WERI-Rb-1 (cell line): ENCODE measurements at regions not wholly inside any gene's neighbourhood (a gene's known extent, or its start where the extent isn't known, plus 50 kb on each side); places are given as distances from the start of the nearest gene placed in this dataset.
"Not testable (repeated sequence)": the region's sequence is repeated elsewhere in the genome, so short reads cannot be mapped to it uniquely, and the experiment has no call there.

Source experiments
- DNase-seq: peaks from one replicate; pipeline ENCODE4 v3.0.0-alpha.2; 2020
- H3K27ac ChIP-seq: fragments of 250-450 bp; sonication (Bioruptor Pico); 2 replicates; pipeline ENCODE4 v1.5.1; 2020; ENCODE audit warnings: mild to moderate bottlenecking, moderate library complexity
- H3K27me3 ChIP-seq: fragments of 250-450 bp; sonication (Bioruptor Pico); 2 replicates; pipeline ENCODE4 v1.5.1; 2021; ENCODE audit warnings: mild to moderate bottlenecking, low read depth, moderate library complexity; ENCODE audit not compliant: insufficient read depth, severe bottlenecking
- H3K36me3 ChIP-seq: fragments of 250-450 bp; sonication (Bioruptor Pico); 2 replicates; pipeline ENCODE4 v1.5.1; 2020; ENCODE audit warnings: mild to moderate bottlenecking, moderate library complexity
- H3K4me3 ChIP-seq: 2 replicates; pipeline ENCODE4 v1.5.1; 2011; ENCODE audit warnings: low read depth, mild to moderate bottlenecking, control low read depth, low read length
- H3K9me3 ChIP-seq: fragments of 250-450 bp; sonication (Bioruptor Pico); 2 replicates; pipeline ENCODE4 v1.5.1; 2021; ENCODE audit warnings: mild to moderate bottlenecking, moderate library complexity; ENCODE audit not compliant: severe bottlenecking
- TF ChIP-seq, protein P1 (sequence below): IDR thresholded peaks from 2 replicates; pipeline ENCODE4 v1.5.1; 2011; ENCODE audit warnings: low read depth, mild to moderate bottlenecking, control low read depth, inconsistent platforms, low read length

DNA sequence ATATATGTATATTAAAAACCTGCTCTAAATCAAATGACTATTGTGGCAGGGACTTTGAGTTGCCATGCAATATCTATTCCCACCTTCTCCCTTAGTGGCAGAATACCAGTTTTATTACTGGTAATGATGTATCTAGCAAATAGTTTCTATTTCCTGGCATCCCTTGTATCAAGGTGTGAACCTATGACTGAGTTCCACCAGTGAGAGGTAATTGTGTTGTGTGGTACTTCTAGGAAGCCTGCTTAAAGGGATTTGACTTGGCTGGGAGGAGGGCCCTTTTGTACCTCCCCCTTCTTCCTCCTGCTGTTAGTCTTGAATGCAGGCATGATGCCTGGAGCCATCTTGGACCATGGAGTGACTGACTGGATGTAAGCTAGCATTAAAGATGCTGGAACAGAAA is 65.4 kb upstream of the DYNLT3 start:
- TF ChIP-seq, protein P1, sequence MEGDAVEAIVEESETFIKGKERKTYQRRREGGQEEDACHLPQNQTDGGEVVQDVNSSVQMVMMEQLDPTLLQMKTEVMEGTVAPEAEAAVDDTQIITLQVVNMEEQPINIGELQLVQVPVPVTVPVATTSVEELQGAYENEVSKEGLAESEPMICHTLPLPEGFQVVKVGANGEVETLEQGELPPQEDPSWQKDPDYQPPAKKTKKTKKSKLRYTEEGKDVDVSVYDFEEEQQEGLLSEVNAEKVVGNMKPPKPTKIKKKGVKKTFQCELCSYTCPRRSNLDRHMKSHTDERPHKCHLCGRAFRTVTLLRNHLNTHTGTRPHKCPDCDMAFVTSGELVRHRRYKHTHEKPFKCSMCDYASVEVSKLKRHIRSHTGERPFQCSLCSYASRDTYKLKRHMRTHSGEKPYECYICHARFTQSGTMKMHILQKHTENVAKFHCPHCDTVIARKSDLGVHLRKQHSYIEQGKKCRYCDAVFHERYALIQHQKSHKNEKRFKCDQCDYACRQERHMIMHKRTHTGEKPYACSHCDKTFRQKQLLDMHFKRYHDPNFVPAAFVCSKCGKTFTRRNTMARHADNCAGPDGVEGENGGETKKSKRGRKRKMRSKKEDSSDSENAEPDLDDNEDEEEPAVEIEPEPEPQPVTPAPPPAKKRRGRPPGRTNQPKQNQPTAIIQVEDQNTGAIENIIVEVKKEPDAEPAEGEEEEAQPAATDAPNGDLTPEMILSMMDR = no peak
- peaks cover 5% of the 10 kb centered on the region for H3K27me3 ChIP-seq
- no peak for DNase-seq
- H3K27ac ChIP-seq = no peak overlapping the region
- no peak overlapping the region for H3K4me3 ChIP-seq
- H3K9me3 ChIP-seq = no peaks in the 10 kb centered on the region
- no peaks in the 10 kb centered on the region for H3K36me3 ChIP-seq

DNA sequence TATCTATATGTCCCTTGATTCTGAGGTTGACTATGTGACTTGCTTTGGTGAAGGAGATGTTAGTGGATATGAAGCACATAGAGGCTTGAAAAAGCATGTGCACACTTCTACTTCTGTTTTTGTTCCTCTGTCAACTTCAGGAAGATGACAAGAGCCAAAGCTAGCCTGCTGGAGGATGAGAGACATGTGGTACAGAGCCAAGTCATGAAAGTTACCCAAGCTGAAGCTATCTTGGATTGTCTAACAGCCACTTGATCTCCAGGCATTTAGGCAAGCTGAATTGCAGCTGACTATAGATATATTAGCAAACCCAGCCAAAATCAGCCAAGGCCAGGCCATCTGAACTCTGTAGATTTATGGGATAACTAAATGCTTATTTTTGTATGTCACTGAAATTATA is 70.8 kb upstream of the DYNLT3 start:
- TF ChIP-seq, protein P1 = no peak
- no peak overlapping the region for H3K27ac ChIP-seq
- no peaks in the 10 kb centered on the region for H3K36me3 ChIP-seq
- no peak for DNase-seq
- no peaks in the 10 kb centered on the region for H3K9me3 ChIP-seq
- no peak overlapping the region for H3K4me3 ChIP-seq
- H3K27me3 ChIP-seq = peaks cover 3% of the 10 kb centered on the region

DNA sequence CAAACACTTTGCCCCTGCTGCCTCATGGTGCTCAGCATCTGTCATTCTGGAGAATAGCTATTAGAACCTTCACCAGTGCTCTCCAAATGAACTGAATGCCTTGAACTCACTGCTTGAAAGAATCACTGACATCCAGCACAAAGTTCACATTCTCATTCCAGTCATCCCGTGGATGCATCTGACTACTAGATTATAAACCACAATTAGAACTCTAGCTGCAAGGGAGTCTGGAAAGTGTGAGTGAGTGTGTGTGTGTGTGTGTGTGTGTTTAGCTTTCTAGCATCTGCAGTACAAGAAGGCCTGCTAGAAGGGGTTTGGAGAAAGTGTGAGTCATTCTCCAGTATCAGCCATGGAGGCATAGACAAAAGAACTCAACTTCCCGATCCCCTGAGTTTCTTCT is 71.3 kb upstream of the DYNLT3 start:
- TF ChIP-seq, protein P1 = no peak
- H3K36me3 ChIP-seq = no peaks in the 10 kb centered on the region
- H3K27ac ChIP-seq = no peak overlapping the region
- peaks cover 3% of the 10 kb centered on the region for H3K27me3 ChIP-seq
- DNase-seq = no peak
- H3K9me3 ChIP-seq = no peaks in the 10 kb centered on the region
- H3K4me3 ChIP-seq = no peak overlapping the region

DNA sequence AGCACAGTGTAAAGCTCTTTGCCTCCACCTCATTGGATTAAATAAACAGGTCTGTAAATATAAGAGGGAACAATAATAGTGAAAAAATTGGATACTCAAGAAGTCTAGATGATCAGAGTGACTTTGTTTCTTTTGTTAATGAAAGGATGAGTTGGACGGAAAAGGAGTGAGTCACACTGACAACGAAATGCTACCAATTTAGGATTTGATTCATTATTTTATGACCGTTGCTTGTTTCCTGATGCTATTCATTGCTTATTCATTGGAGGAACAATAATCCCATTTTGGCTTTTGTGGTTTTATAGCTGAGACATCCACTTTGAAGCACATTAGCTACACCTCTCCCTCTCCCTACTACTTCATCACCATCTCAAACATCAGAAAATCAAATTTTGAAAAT is 74.4 kb upstream of the DYNLT3 start:
- TF ChIP-seq, protein P1 = no peak
- no peak overlapping the region for H3K4me3 ChIP-seq
- H3K9me3 ChIP-seq = no peaks in the 10 kb centered on the region
- no peak for DNase-seq
- no peaks in the 10 kb centered on the region for H3K36me3 ChIP-seq
- peaks cover 3% of the 10 kb centered on the region for H3K27me3 ChIP-seq
- no peak overlapping the region for H3K27ac ChIP-seq

DNA sequence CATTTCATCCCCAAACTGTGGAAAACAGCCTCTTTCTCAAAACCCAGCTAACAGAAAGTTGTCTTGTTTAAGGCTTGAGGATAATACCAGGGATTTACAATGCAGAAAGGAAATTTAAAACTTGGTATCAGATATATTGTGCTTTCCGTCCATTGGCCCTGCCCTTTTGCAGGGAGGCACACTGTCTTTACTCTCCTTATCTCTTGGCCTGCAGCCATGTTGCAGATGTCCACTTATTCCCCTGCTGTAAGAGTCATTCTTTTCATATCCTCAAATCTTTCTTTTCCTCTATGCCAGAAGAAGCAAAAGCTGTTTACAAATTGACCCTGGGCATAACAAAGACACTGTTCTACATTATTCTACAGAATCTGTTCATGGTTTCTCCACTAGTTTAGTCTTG is 75.6 kb upstream of the DYNLT3 start:
- no peak for DNase-seq
- TF ChIP-seq, protein P1 = no peak

DNA sequence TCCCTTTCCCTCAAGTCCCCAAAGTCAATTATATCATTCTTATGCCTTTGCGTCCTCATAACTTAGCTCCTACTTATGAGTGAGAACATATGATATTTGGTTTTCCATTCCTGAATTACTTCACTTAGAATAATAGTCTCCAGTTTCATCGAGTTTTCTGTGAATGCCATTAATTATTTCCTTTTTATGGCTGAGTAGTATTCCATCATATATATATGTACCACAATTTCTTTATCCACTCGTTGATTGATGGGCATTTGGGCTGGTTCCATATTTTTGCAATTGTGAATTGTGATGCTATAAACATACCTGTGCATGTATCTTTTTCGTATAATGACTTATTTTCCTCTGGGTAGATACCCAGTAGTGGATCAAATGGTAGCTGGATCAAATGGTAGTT is 78.4 kb upstream of the DYNLT3 start:
- H3K9me3 ChIP-seq, H3K4me3 ChIP-seq, H3K27ac ChIP-seq, DNase-seq, H3K36me3 ChIP-seq, H3K27me3 ChIP-seq: not testable (repeated sequence)

More for the DNA sequence above, 75.6 kb upstream of the DYNLT3 start:
- H3K27me3 ChIP-seq = peaks cover 2% of the 10 kb centered on the region
- no peaks in the 10 kb centered on the region for H3K36me3 ChIP-seq
- no peaks in the 10 kb centered on the region for H3K9me3 ChIP-seq
- H3K27ac ChIP-seq = no peak overlapping the region
- no peak overlapping the region for H3K4me3 ChIP-seq
